HG03469 (cell line): ENCODE measurements at regions not wholly inside any gene's neighbourhood (a gene's known extent, or its start where the extent isn't known, plus 50 kb on each side); places are given as distances from the start of the nearest gene placed in this dataset.
"Not testable (repeated sequence)": the region's sequence is repeated elsewhere in the genome, so short reads cannot be mapped to it uniquely, and the experiment has no call there.

Experiments
- ATAC-seq: cut with Tn5 transposase; IDR thresholded peaks from one replicate; pipeline ENCODE4 v1.9.1; 2021; ENCODE audit warnings: mild to moderate bottlenecking, moderate library complexity, moderate number of reproducible peaks; ENCODE audit not compliant: unreplicated experiment

DNA sequence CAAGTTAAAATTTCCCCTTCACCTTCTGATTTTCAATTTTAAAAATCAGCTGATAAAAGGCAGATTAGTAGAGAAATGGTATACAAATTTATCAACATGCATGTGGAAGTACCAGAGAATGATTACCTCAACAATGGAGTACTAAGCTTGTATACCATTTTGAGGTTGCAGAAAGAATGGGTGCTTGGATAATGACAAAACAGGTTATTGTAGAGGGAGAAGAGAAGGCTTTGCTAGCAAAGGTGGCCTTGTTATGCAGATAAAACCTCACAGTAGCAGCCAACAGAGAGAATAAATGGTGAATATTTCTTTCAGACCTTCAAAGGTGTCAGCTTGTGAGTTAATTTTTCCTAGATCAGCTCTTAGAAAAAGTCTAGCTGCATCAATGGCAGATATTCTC is 1174.9 kb upstream of the ADGRL4 start:
- no peak for ATAC-seq

DNA sequence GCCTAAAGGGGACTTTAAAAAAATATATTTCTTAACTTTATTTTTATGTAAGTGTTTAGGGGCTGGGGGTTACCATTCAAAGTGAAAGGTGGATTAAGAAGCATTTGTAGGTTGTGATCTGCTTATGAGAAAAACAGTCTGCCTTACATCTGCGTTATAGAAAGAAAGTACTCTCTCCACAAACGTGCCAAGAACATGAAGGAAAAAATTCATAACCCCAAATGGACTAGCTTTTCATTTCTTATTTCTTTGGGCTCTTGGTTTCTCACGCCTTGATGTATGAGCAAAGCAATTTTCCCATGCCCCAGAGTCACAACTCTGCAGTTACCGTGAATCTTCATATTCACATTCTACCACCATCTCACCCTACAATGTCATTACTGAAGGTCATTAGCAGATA is 1165.1 kb upstream of the ADGRL4 start:
- ATAC-seq, result no peak

DNA sequence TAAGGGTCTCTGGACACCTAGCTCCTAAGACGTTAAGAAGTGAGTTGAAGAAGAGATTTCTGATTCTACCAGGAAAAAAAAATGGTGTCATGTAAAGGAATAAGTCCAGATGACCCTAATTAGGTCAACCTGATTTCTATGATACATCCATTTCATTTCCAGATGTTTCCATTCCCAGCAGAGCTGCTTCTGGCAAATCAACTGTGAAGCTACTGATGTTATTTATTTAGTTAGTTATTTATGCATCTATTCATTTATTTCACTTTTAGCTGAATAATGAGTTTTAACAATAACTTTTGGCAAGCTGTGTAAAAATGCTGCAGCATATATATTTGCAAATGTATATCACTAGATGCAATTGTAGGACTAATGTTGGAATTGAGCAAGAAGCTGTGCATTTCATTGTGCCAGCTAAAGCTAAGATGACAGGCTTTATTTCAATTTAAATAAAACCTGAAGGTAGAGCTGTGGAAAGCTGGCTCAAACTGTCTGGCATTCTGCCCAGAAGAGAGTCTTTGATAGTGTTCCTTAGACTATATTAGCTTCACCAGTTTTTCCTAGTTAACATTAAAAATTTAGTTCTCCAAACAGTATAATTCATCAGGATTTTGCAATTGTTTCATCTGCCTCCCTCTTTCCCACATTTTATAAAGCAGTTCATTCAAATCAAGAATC is 1164.4 kb upstream of the ADGRL4 start:
- no peak for ATAC-seq

DNA sequence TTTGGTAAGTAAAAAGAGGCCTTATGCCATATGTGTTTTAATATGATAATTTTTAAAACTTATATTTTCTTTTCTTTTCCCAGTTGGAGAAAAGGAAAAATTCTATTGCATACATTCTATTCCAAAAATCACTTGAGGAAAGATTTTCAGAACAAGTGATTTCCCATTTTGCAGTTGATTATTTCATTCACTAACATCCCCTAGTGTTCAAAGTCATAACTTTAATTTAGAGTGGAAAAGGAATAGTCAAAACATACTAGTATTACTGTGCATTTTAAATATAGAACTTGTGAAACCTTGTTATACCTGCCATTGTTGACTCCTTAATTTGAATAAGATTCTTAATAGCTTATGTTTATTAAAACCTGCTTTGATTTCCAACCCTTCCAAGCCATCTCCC is 1157.6 kb upstream of the ADGRL4 start:
- no peak for ATAC-seq

DNA sequence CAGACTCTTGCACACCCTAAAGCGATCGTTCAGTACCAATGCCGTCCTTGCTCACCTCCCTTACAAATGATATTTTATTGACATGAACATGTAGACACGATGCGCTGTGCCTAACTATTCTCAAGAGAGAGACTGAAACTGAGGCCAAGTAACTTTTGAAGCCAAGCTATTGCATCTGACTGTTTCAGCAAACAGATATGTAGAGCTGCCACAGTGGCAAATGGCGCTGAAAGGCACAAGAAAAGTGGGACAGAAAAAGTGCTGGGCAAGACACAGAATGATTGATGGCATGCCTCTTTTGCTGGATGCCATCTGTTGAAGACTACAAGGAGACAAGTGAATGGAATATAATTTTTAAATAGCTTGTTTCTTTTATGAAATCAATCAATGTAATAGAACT is 1157.2 kb upstream of the ADGRL4 start:
- ATAC-seq, result no peak

DNA sequence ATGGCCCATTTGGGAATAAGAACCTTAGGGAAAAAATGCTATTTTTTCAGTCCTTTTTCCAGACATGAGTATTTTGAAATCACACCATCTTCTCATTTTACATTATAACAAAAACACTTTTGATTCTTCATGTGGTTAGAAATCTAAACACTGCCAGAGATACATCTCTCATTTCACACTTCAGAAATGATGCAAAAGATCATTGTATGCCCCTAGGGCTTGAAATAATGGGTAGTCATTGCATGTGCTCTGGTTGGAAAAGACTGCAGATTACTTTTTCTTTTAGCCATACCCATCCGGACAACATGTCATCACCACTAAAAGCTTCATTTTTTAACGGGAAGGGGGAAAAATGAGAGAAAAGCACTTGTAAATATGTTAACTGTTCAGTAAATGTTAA is 1152.2 kb upstream of the ADGRL4 start:
- ATAC-seq, result no peak

DNA sequence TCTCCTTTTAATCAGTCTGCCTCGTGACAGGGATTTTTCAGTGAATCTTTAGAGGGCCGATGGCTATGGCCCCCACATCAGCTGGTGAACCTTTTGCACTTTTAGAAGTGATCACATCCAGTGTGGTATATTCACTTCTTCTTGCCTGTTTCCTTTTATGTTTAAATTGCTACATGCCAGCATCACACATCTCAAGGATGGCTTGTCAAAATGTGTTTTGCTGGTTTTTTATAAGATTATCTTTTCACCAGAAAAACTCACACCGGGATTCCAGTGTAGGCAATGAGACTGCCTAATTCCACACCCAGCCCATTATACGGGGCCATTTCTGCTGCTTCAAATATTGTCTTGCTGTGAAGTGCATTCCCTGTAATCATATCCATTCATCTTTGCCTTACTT is 1151.7 kb upstream of the ADGRL4 start:
- no peak for ATAC-seq

DNA sequence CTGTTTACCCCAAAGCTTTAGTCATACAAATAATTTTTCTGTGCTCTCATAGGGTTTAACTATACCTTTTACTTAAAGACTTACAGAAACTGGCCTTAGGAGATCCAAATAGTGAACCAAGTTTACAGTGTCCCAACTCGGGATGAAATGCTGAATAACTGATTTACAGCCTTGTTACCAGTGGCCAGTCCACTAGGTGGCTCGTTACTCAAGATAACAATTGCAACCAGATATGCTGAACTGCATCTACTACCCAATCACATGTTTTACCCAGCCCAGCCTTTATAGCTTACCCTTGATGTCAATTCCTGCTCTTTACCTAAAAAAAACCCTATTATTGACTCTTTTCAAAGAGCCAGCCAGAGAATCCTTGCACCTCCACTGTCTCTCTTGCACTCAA is 1148.8 kb upstream of the ADGRL4 start:
- no peak for ATAC-seq

DNA sequence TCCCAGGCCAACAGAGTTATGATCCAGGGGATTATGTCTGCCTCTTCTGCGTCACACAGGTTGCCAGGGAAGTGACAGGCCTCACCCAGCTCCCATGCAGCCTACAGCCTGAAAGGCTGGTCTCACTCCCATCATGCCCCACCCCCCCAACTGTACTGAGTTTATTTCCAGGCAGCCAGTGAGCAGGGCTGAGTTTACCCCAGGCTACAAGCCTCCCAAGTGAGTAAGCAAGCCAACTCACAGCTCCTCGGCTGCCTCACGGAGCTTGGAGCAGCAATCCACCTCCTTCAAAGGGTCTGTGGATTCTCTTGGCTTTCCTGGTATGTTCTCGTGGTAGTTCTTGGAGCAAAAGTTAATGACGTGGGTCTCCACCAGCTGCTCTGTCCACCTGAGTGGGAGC is 1147.6 kb upstream of the ADGRL4 start:
- ATAC-seq, result no peak

DNA sequence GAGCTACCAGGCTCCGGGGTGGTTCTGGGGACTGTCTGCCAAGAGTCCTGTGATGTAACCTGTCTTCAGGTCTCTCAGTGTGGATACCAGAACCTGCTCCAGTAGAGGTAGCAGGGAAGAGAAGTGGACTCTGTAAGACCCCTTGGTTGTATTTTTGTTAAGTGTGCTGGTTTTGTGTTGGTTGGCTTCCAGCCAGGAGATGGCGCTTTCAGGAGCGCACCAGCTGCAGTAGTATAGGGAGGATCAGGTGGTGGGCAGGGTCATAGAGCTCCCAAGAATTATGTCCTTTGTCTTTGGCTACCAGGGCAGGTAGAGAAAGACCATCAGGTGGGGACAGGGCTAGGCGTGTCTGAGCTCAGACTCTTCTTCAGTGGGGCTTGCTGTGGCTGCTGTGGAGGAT is 1147.2 kb upstream of the ADGRL4 start:
- no peak for ATAC-seq

DNA sequence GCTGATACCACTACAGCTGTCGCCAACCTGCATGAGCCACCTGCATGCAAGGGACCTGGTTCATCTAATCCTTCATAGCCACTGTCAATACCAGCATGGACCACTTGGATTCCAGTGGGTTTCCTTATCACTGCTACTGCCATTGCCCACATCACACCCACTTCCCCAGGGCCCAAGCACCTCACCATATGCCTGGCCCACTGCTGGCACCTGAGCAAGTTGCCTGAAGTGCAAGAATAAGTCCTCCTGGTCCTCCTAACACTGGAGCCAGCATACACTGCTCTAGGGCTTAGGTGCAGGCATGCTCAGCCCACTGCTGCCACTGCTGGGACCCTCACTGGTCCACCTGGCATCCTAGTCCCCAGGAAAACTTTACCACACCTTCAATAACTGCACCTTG is 1136.8 kb upstream of the ADGRL4 start:
- ATAC-seq, result no peak

DNA sequence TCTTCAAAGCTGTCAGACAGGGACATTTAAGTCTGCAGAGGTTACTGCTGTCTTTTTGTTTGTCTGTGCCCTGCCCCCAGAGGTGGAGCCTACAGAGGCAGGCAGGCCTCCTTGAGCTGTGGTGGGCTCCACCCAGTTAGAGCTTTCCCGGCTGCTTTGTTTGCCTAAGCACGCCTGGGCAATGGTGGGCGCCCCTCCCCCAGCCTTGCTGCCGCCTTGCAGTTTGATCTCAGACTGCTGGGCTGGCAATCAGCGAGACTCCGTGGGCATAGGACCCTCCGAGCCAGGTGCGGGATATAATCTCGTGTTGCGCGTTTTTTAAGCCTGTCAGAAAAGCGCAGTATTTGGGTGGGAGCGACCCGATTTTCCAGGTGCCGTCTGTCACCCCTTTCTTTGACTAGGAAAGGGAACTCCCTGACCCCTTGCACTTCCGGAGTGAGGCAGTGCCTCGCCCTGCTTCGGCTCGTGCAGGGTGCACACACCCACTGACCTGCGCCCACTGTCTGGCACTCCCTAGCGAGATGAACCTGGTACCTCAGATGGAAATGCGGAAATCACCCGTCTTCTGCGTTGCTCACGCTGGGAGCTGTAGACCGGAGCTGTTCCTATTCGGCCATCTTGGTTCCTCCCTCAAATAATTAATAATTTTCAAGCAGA is 1131.5 kb upstream of the ADGRL4 start:
- ATAC-seq, result not testable (repeated sequence)

DNA sequence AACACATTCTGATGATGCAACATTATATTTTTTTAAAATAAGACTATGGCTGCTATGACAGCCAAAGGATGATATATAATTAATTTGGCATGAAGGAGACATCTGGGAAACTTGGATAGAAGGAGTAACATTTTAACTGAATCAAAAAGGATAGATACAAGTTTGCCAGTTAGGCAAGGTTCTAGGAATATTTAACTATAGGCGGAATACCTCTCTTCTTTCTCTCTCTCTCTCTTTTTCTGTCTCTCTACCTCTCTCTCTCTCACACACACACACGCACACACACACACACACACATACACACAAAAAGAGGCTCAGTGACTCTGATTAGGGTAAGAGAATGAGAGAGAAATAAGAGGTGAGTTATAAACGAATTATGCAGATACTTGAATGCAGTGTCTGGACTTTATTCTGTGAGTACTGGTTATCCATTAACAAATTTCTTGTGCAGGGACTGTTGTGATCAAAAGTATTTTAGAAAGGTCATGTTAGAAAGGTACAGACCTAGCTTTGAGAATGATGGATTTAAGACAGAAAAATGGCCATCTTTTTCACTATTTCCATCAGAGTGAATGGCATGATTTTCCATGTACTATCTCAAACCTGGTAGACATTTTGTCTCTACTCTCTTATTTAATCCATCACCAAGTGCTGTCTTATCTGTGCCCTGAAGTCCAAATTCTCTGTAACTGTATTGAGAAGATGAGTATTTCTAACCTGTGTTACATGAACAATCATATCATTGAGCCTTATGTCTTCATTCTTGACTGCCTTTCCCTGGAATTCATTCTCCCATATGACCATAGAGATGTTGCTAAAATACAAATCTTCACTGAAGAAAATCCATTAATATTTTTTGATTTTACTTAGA is 1106.9 kb upstream of the ADGRL4 start:
- no peak for ATAC-seq

DNA sequence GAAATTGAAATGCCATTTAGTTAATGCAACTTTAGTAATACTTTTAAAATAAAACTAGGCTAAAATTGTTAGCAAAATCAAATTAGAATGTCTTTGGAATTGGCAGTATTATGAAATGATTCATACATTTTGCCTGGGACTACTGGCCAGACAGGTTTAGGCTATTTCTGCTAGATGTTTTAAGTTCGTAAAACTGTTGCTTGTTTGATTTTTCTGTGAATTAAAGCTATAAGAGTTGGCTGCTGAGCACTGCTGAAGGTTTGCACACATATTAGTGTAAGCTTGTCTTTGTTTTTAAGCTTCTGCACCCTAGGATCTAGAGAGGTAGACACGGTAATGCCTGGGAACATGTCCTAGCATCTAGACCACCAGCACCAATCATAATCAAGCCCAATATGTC is 1094.6 kb upstream of the ADGRL4 start:
- no peak for ATAC-seq

DNA sequence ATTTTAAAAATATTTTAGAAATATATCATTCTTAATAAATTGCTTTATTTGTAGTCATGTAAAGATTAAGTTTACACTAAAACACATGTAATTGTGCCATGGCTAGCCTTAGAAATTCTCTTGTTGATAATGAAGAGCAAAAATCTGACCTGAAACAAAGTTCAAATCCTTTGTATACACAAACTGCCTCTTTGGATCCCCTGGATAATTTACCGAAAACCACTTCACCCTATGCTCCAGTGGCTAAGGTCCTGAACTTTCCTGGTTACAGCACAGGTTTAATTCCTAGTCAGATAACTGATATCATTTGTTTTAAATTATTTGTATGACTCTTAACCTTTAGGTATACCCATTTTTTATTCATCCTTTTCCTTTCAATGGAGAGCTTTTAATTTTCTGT is 1093.2 kb upstream of the ADGRL4 start:
- ATAC-seq, result no peak

DNA sequence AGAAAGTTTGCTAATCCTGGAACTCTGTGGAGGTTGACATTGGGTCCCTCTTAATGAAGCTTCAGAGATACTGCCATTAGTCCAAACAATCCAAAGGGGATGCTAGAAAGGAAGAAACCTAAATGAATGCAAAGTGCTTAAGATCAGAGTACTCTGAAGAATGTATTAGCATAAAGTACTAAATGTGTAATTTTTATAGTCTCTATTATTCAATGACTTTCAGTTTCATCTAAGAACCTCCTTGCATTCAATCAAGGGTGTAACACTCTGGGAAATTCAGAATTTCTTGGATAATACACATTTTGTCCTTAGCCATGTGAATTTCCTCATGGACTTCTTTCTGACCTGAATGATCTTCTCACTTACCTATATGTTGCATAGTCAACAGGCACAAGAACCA is 1078.5 kb upstream of the ADGRL4 start:
- no peak for ATAC-seq

DNA sequence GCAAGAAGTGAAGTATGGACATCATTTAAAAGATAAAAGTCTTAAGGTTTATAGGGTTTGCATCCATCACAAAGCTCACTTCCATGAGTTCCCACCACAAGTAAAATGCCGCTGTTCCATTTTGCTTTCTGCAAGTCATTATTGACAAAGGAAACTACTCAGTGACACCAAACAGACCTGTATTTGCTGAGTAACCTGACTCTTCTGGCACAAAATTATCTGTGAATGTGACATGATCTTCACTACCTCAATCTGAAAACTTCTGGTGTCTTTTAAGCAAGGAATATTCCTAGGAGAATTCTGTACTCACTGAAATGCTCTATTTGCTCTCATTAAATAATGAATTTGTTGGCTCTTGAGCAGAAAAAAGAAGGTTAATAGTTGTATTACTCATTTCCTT is 1077.4 kb upstream of the ADGRL4 start:
- ATAC-seq, result no peak

DNA sequence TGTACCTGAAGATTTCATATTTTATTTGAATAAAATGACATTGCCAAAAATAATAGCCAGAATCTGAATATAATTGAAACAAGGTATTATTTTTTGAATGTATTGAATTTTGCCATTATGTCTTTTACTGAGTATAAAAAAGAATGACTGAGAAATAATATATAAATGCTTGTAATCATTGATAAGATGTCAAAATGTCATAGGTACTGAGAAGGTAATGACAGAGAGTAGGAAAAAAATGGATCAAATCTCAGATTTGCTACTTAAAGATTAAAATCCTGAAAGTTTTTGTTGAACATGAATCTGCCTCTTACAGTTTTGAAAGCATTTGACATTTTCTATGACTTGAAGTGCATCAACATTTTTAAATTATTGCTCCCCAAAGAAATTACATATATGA is 1069.9 kb upstream of the ADGRL4 start:
- no peak for ATAC-seq

DNA sequence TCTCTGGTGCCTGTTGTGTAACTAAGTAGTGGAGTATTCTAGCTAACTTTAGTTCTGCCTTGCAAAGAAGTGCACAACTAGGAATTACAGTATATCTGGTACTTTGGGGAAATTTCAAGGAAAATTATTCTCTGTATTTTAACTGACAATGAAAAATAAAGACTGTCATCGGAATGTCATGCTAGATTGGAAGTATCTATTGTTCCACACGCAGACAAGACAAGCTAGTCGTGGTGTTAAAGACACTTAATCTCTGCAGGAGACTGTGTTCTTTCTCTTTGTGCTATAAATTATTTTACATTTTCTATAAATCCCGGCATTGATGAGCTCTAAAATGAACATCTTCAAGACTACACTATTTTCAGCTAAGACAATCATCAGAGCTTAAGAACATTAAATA is 1068.8 kb upstream of the ADGRL4 start:
- no peak for ATAC-seq

DNA sequence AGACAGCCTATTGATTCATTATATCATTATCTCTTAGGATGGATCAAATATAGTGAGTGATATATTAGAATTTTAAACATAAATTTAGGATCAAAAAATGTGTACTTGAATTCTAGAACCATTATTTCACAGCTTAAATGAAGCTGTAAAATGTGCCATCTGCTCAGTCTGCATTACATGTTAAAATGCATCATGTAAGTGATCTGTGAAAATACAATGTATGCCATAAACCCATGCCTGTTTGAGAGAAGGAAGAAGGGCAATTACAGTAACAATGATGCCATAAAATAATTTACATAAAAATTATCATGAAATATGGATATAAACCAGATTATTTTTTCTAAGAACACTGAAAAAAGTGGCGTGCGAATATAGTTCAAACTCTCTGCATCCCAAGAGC is 1066.0 kb upstream of the ADGRL4 start:
- no peak for ATAC-seq

DNA sequence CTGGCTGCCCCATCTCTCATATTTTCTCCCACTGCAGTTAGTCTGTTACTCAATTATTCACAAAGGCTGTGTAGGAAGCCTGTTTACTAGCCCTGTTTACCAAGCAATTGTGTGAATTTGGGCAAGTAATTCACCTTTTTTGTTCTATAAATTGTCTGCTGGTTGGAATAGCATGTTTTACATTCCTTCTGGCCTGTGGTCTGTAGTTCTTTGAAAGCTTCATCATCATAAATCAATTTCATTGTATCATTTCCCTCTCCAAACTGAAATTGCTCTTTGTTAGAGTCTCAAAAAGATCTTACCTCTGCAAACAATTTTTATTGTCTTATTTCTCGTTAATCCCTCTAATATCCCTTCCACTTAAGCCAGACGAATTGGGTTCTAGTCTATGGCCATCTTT is 1059.5 kb upstream of the ADGRL4 start:
- no peak for ATAC-seq

DNA sequence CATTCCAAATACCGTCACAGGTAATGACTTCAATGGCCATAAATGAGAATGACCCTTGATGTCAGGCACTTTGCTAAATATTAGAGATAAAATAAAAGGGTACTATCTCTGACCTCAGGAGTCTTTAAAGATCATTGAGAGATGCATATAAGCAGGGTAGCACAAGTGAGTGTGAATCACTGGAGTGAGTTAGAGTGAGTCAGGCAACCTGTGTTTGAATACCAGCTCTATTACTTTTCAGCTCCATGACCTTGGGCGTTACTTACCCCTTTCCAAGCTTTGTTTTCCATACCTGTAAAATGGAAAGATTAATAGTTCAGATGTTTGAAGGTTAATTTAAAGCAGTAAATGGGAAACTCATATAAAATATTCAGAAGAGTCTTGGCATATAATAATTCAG is 1058.0 kb upstream of the ADGRL4 start:
- ATAC-seq, result no peak
